H9 (cell line): ENCODE measurements at regions not wholly inside any gene's neighbourhood (a gene's known extent, or its start where the extent isn't known, plus 50 kb on each side); places are given as distances from the start of the nearest gene placed in this dataset.

ENCODE experiments used
- DNase-seq: peaks from one replicate; pipeline ENCODE4 v3.0.0-alpha.2; 2017
- H2AFZ ChIP-seq: one replicate; pipeline ENCODE4 v1.6.1; 2013; ENCODE audit warnings: mild to moderate bottlenecking, low read length, control low read depth, moderate library complexity
- H2AK5ac ChIP-seq: 2 replicates; pipeline ENCODE4 v1.6.1; 2013; ENCODE audit warnings: low read length, control low read depth, mixed read lengths; ENCODE audit not compliant: insufficient read length
- H2BK120ac ChIP-seq: one replicate; pipeline ENCODE4 v1.6.1; 2013; ENCODE audit warnings: low read depth, mild to moderate bottlenecking, low read length, control low read depth, inconsistent platforms; ENCODE audit not compliant: poor library complexity, severe bottlenecking
- H2BK12ac ChIP-seq: 2 replicates; pipeline ENCODE4 v1.6.1; 2013; ENCODE audit warnings: low read length, control low read depth, mixed read lengths, low read depth; ENCODE audit not compliant: insufficient read length
- H2BK15ac ChIP-seq: 2 replicates; pipeline ENCODE4 v1.6.1; 2013; ENCODE audit warnings: low read depth, low read length, control low read depth
- H2BK20ac ChIP-seq: one replicate; pipeline ENCODE4 v1.6.1; 2013; ENCODE audit warnings: low read depth, mild to moderate bottlenecking, low read length, control low read depth, inconsistent platforms; ENCODE audit not compliant: poor library complexity, severe bottlenecking
- H2BK5ac ChIP-seq: 2 replicates; pipeline ENCODE4 v1.6.1; 2013; ENCODE audit warnings: low read length, control low read depth, mixed read lengths; ENCODE audit not compliant: insufficient read length
- H3K14ac ChIP-seq: 2 replicates; pipeline ENCODE4 v1.6.1; 2013; ENCODE audit warnings: low read length, control low read depth; ENCODE audit not compliant: insufficient read depth
- H3K18ac ChIP-seq: 2 replicates; pipeline ENCODE4 v1.6.1; 2013; ENCODE audit warnings: low read depth, mild to moderate bottlenecking, mixed read lengths, low read length, control low read depth; ENCODE audit not compliant: insufficient read length
- H3K23ac ChIP-seq: 2 replicates; pipeline ENCODE4 v1.6.1; 2013; ENCODE audit warnings: low read length, control low read depth, mixed read lengths, low read depth; ENCODE audit not compliant: insufficient read length
- H3K23me2 ChIP-seq: 2 replicates; pipeline ENCODE4 v1.6.1; 2013; ENCODE audit warnings: low read depth, mild to moderate bottlenecking, mixed read lengths, low read length, control low read depth; ENCODE audit not compliant: insufficient read length, poor library complexity, severe bottlenecking
- H3K27ac ChIP-seq: 2 replicates; pipeline ENCODE4 v1.5.1; 2013; ENCODE audit warnings: low read length, control low read depth, mixed read lengths, low read depth; ENCODE audit not compliant: insufficient read length
- H3K27me3 ChIP-seq: 2 replicates; pipeline ENCODE4 v1.6.1; 2013; ENCODE audit warnings: low read length, control low read depth, inconsistent platforms; ENCODE audit not compliant: insufficient read depth
- H3K4ac ChIP-seq: 2 replicates; pipeline ENCODE4 v1.6.1; 2013; ENCODE audit warnings: low read depth, mild to moderate bottlenecking, control low read depth, inconsistent platforms, low read length, moderate library complexity
- H3K4me1 ChIP-seq: 2 replicates; pipeline ENCODE4 v1.6.1; 2013; ENCODE audit warnings: low read length, control low read depth, inconsistent platforms; ENCODE audit not compliant: insufficient read depth
- H3K4me2 ChIP-seq: 2 replicates; pipeline ENCODE4 v1.6.1; 2013; ENCODE audit warnings: low read length, control low read depth, mixed read lengths; ENCODE audit not compliant: insufficient read length, insufficient read depth
- H3K56ac ChIP-seq: 2 replicates; pipeline ENCODE4 v1.6.1; 2013; ENCODE audit warnings: low read depth, mild to moderate bottlenecking, mixed read lengths, low read length, control low read depth; ENCODE audit not compliant: insufficient read length
- H3K79me1 ChIP-seq: 2 replicates; pipeline ENCODE4 v1.6.1; 2013; ENCODE audit warnings: low read depth, mild to moderate bottlenecking, moderate library complexity, low read length, control low read depth, inconsistent platforms; ENCODE audit not compliant: insufficient read depth, poor library complexity, severe bottlenecking
- H3K79me2 ChIP-seq: 2 replicates; pipeline ENCODE4 v1.6.1; 2013; ENCODE audit warnings: low read length, control low read depth, inconsistent platforms; ENCODE audit not compliant: insufficient read depth
- H3K9ac ChIP-seq: 2 replicates; pipeline ENCODE4 v1.6.1; 2013; ENCODE audit warnings: low read length, control low read depth, mixed read lengths; ENCODE audit not compliant: insufficient read length; ENCODE audit errors: extremely low read depth
- H3K9me3 ChIP-seq: one replicate; pipeline ENCODE4 v1.6.1; 2013; ENCODE audit warnings: low read depth, low read length, inconsistent platforms; ENCODE audit not compliant: control insufficient read depth
- H3T11ph ChIP-seq: one replicate; pipeline ENCODE4 v1.6.1; 2013; ENCODE audit warnings: mild to moderate bottlenecking, low read length, control low read depth, inconsistent platforms
- H4K20me1 ChIP-seq: one replicate; pipeline ENCODE4 v1.6.1; 2013; ENCODE audit not compliant: control insufficient read depth, insufficient read length, insufficient read depth
- H4K5ac ChIP-seq: 2 replicates; pipeline ENCODE4 v1.6.1; 2013; ENCODE audit warnings: low read depth, mild to moderate bottlenecking, mixed read lengths, low read length, control low read depth; ENCODE audit not compliant: insufficient read length
- H4K8ac ChIP-seq: replicated peaks from 2 replicates; pipeline ENCODE4 v1.6.1; 2013; ENCODE audit warnings: low read length, control low read depth, mixed read lengths, low read depth; ENCODE audit not compliant: insufficient read length
- H4K91ac ChIP-seq: 2 replicates; pipeline ENCODE4 v1.6.1; 2013; ENCODE audit warnings: low read depth, mild to moderate bottlenecking, moderate library complexity, mixed read lengths, low read length, control low read depth; ENCODE audit not compliant: insufficient read length
- H3K27ac Mint-ChIP-seq, 3 experiments: 2 replicates in 2 of 3; 3 replicates in 1 of 3; pipeline ENCODE4 v1.8.0; 2020 to 2021; ENCODE audit warnings: mixed read lengths in 3 of 3, mild to moderate bottlenecking in 1 of 3, moderate library complexity in 1 of 3
- H3K27me3 Mint-ChIP-seq: 2 replicates; pipeline ENCODE4 v1.8.0; 2021; ENCODE audit warnings: low read depth, mild to moderate bottlenecking, moderate library complexity, mixed read lengths
- H3K36me3 Mint-ChIP-seq, 3 experiments: 2 replicates in 2 of 3; 3 replicates in 1 of 3; pipeline ENCODE4 v1.8.0; 2020 to 2021; ENCODE audit warnings: low read depth in 3 of 3, mixed read lengths in 3 of 3; ENCODE audit not compliant: insufficient read depth in 1 of 3
- H3K4me1 Mint-ChIP-seq, 2 experiments: 2 replicates each; pipeline ENCODE4 v1.8.0; 2020; ENCODE audit warnings: mixed read lengths in 2 of 2
- H3K4me3 Mint-ChIP-seq, 2 experiments: 2 replicates in 1 of 2; 3 replicates in 1 of 2; pipeline ENCODE4 v1.8.0; 2020 to 2021; ENCODE audit warnings: mild to moderate bottlenecking in 2 of 2, mixed read lengths in 2 of 2, moderate library complexity in 1 of 2
- H3K9me3 Mint-ChIP-seq, 2 experiments: 2 replicates in 1 of 2; 3 replicates in 1 of 2; pipeline ENCODE4 v1.8.0; 2020; ENCODE audit warnings: mild to moderate bottlenecking in 2 of 2, mixed read lengths in 2 of 2, moderate library complexity in 1 of 2
- WGBS: extraction: QIAGEN DNeasy Blood & Tissue Kit; methylation state at CpG from one replicate; pipeline ENCODE4 v1.1.7; 2013; ENCODE audit warnings: missing lambda C conversion rate, low lambda C conversion rate, mixed read lengths; ENCODE audit not compliant: insufficient read length; ENCODE audit errors: extremely low coverage; 5-methylcytosine and 5-hydroxymethylcytosine counted together
- TF ChIP-seq, protein P1 (sequence below): fragments of 200-600 bp; sonication (generic); conservative IDR thresholded peaks from 3 replicates; pipeline ENCODE4 v1.8.0; 2021; ENCODE audit warnings: antibody characterized with exemption, mild to moderate bottlenecking

DNA sequence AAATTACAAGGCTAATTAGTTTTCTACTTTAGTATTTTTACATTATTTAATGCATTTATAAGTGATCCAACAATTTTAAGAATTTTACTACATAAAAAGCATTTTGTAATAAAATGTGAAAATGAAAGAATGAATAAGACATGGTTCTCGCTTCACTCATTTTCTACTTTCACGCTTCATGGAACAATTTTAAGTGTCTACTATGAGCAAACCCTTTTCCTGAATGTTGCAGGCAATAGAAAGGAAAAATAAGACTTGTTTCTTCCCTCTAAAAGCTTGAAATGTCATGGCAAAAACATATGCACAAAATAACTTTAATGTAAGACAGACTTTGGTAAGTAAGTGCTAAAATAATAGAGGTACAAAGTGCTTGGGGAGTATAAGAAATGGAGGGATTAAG lies 205.7 kb upstream of the HMGA2 start:
- Histone ChIP-seq H3K23ac (no peak overlapping the region), H3K9me3 (no peaks in the 10 kb centered on the region), H4K91ac (no peak overlapping the region), H3K23me2 (no peaks in the 10 kb centered on the region), H3K4ac (no peak overlapping the region), H2BK15ac (no peak overlapping the region), H4K5ac (no peak overlapping the region), H3K4me2 (no peak overlapping the region), H3K79me2 (0 out of 2 replicates have a peak, but pooled peaks cover 1% of the 10 kb centered on the region), H3K9ac (no peak overlapping the region), H3T11ph (no peak overlapping the region), H3K14ac (no peak overlapping the region), H3K79me1 (no peaks in the 10 kb centered on the region), H3K56ac (no peak overlapping the region), H4K8ac (no peak overlapping the region), H3K27ac (no peak overlapping the region), H4K20me1 (no peaks in the 10 kb centered on the region), H3K4me1 (no peaks in the 10 kb centered on the region), H3K27me3 (no peaks in the 10 kb centered on the region), H2AK5ac (no peak overlapping the region), H2BK120ac (no peak overlapping the region), H2AFZ (no peak overlapping the region), H3K18ac (no peak overlapping the region), H2BK20ac (no peak overlapping the region), H2BK5ac (no peak overlapping the region), H2BK12ac (no peak overlapping the region)
- DNase-seq: no peak
- H3K36me3 Mint-ChIP-seq: no peaks in the 10 kb centered on the region
- no CpG with 5 or more reads among the region's 2 CpGs for WGBS
- peak overlapping the region in 1 of 3 experiments; percentile 4; a peak in 1 of 7 replicates for H3K27ac Mint-ChIP-seq
- peaks cover 4% of the 10 kb centered on the region in 2 experiments; a peak in 3 of 4 replicates for H3K4me1 Mint-ChIP-seq
- TF ChIP-seq, protein P1, sequence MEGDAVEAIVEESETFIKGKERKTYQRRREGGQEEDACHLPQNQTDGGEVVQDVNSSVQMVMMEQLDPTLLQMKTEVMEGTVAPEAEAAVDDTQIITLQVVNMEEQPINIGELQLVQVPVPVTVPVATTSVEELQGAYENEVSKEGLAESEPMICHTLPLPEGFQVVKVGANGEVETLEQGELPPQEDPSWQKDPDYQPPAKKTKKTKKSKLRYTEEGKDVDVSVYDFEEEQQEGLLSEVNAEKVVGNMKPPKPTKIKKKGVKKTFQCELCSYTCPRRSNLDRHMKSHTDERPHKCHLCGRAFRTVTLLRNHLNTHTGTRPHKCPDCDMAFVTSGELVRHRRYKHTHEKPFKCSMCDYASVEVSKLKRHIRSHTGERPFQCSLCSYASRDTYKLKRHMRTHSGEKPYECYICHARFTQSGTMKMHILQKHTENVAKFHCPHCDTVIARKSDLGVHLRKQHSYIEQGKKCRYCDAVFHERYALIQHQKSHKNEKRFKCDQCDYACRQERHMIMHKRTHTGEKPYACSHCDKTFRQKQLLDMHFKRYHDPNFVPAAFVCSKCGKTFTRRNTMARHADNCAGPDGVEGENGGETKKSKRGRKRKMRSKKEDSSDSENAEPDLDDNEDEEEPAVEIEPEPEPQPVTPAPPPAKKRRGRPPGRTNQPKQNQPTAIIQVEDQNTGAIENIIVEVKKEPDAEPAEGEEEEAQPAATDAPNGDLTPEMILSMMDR: no peak
- no peak overlapping the region for H3K4me3 Mint-ChIP-seq
- H3K27me3 Mint-ChIP-seq: no peaks in the 10 kb centered on the region
- no peaks in the 10 kb centered on the region for H3K9me3 Mint-ChIP-seq
